ENCODE measurements at regions not wholly inside any gene's neighbourhood (a gene's known extent, or its start where the extent isn't known, plus 50 kb on each side); places are given as distances from the start of the nearest gene placed in this dataset.
"Not testable (repeated sequence)": the region's sequence is repeated elsewhere in the genome, so short reads cannot be mapped to it uniquely, and the experiment has no call there.

GRCh38 chr10:84571146-84571545, 242.8 kb downstream of the CCSER2 start:
- DNase-seq, result no peak

DNA sequence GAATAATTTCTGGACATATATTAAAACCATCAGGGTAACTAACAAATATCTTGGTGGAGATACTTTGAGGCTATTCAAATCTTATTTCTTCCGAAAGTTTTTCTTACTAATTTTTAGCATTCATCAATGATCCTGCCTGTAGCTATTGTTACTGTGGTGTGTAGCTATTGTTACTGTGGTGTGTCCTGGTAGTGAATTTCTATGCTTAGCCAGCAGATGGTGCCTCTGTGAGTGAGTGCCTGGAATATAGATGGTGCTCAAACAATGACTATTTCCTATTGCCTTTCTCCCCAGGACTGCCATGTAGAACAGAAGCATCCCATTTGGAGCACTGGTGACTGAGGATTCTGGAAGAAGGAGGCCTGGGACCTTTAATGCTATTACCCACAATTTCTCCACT, 245.7 kb downstream of the CCSER2 start:
- DNase-seq, result no peak

DNA sequence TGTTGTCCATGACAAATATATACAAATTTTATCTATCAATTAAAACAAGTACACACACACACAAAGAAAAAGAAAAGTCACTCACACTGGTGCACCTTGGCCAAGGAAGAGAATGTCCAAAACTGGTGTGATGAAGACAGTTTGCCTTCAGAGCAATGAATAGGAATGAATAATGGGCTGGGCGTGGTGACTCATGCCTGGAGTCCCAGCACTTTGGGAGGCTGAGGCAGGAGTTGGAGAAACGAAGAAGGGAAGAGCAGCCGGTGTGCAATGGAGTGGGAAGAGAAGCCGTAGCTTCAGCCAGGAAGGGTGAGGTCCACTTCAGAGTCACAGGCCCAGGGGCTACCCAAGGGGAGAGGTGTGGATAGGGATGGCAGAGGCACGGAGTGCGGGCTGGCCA, 253.6 kb downstream of the CCSER2 start:
- no peak for DNase-seq

DNA sequence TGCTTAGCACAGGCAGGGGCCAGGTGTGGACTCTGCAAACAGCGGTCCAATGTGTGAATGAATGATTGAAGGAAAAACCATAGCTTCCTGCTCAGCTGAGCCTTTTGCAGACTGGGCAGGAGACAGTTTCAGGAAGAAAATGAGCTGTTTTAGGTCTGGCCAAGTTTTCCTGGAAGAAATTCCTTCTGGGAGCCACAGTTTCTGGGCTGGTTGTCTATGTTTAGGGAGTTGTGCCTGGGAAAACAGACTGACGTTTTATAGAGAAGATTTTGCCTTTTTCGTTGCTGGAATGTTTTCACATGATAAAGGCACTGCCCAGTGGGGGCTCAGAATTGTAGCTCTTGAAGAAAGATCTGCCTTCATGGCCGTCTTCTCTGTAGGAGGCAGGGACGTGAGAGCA, 255.1 kb downstream of the CCSER2 start:
- no peak for DNase-seq

GRCh38 chr10:84587789-84588188, 259.4 kb downstream of the CCSER2 start:
- no peak for DNase-seq

GRCh38 chr10:84588426-84588825, 260.0 kb downstream of the CCSER2 start:
- DNase-seq, result no peak

GRCh38 chr10:84588971-84589370, 260.6 kb downstream of the CCSER2 start:
- DNase-seq, result no peak

DNA sequence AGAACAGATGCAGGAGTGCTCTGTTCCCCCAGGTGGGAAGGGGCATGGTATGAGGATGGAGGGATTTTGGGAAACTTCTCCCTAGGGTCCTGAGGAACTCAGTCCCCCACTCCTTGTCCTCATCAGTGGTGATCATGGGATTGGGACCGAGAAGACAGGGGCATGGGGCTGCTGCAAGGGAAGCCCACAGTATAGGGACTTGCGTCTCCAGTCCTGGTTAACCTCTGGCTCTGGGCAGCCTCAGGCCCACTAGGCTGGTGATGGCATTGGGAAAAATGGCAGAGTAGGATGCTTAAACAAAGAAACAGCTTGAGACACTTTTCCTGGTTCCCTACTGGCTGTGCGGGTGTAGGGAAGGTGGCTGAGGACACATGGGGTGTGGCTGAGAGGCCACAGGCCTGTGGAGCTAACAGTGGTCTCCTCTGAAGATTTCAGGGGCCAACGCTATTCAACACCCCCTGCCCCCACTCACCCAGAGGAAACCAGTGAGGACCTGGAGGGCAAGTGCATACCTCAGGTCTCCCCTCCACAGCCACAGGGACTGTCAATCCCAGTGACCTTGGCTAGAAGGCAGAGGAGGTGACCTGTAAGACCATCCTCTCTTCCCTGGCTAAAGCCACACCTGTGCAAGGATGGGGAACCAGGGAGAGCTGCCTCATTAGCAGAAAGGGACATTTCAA, 261.3 kb downstream of the CCSER2 start:
- DNase-seq, result no peak

DNA sequence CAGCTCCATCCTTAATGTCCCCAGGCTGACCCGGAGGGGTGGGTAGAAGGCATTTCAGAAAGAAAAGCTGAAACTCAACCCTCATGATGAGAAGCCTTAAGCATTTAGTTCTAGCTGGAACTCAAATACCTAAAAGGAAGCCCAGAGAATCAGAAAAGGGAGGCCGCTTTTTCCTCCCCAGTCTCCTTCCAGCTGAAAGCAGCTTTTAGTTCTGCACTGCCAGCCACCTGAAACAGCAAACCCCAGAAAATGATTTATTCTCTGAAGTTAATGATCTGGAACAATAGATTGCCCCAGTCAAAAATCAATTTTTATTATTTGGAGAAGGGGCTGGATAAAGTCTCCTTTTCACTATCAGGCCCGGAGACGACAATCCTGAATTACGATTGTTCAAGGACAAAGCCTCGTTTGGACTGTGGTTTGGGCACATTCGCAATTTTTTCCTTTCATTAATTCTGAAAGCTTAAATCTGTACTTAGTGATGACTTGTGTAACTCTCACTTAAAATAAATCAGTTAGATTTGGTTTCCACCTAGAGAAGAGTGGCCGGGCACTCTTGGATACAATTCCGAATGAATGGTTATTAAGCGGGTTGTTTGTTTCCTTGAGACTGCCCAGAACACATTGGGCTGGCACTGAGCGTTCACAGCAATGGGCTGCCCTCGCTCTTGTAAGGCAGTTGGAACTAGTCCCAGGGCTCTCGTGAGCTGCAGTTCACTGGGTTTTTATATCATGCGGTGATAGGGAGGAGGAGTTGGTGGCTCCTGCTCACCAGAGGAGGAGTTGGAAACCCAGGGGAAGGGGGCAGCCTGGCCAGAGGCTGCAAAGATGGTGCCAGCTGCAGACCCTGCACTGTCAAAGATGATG, 262.2 kb downstream of the CCSER2 start:
- DNase-seq, result no peak

DNA sequence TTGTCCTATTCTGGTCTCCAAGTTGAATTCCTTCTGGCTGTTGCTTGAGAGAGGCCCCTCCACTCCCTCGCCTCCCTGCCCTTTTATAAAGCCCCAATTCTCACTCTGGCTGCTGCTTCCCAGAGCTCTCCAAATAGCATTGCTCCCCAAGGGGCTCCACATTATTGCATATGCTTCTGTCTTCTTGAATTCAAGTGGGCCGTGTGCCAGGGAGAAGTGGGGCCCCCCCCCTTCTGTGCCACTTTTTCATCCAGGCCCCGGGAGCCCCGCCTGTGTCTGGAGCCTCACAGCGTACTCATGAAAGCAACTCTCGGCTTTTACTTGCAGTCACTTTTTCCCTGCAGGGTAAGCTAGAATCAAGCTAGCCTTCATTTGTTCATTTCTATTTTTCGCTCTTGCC, 265.1 kb downstream of the CCSER2 start:
- DNase-seq, result no peak

- no peak for DNase-seq
Measured at GRCh38 chr10:84596585-84596984, 268.2 kb downstream of the CCSER2 start.

- no peak for DNase-seq
Measured at GRCh38 chr10:84599254-84599653, 270.9 kb downstream of the CCSER2 start.

DNA sequence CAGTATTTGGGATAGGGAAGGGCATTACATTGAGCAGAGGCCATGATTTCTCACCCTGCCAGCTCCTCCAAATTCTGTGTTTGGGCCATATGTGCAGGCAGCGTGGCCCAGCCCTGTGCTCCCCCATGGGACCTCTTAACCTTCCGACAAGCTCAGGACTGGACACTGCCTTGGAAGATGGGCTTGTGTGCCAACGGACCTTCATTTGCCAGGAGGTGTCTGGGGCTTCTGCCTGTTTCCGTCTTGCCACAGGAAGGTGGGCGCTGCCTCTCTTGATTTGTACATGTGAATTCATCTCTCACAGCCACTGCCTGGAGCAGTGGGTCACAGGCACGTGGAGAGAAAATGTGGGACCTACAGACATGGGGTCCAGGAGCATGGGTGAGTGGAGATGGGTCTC, 272.6 kb downstream of the CCSER2 start:
- DNase-seq, result no peak

GRCh38 chr10:84602543-84602942, 274.2 kb downstream of the CCSER2 start:
- DNase-seq, result not testable (repeated sequence)

- no peak for DNase-seq
Measured at GRCh38 chr10:84603971-84604370, 275.6 kb downstream of the CCSER2 start.

GRCh38 chr10:84605802-84606201, 277.4 kb downstream of the CCSER2 start:
- DNase-seq, result no peak

- DNase-seq, result no peak
Measured at GRCh38 chr10:84606428-84606827, 278.0 kb downstream of the CCSER2 start.

- no peak for DNase-seq
Measured at GRCh38 chr10:84607044-84607443, 278.7 kb downstream of the CCSER2 start.

DNA sequence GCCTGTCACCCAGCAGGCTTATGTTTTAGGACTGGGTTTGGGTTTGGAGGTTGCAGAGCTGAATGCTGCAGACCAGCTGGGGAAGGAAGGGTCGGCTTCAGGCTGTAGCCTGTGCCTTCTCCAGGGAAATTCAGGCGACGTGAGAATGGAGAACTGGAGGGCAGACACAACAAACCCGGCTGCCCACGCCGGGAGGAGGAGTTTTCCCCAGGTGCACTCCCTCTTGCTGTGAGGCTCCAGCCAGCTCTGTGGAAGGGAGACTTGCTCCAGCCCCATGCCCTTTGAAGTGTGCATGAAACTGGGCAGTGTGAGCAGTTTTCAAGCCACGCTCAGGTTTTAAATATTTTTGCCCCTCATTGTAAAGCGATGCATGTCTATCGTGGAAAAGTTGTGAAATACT, 279.1 kb downstream of the CCSER2 start:
- DNase-seq, result no peak

GRCh38 chr10:84608126-84608525, 279.7 kb downstream of the CCSER2 start:
- no peak for DNase-seq

GRCh38 chr10:84613336-84614021, 285.1 kb downstream of the CCSER2 start:
- DNase-seq, result no peak

GRCh38 chr10:84626397-84627087, 298.2 kb downstream of the CCSER2 start:
- DNase-seq, result no peak

- no peak for DNase-seq
Measured at GRCh38 chr10:84632866-84633265, 304.5 kb downstream of the CCSER2 start.
